GM12878 (cell line): ENCODE measurements at regions not wholly inside any gene's neighbourhood (a gene's known extent, or its start where the extent isn't known, plus 50 kb on each side); places are given as distances from the start of the nearest gene placed in this dataset.

Experiments
- ATAC-seq: fragments of 200-7000 bp; cut with Tn5 transposase; 3 replicates; pipeline ENCODE4 v1.9.1; 2020; ENCODE audit warnings: mild to moderate bottlenecking, moderate library complexity
- BruUV-seq: library from RNA; stranded (reverse); fragments of 400-500 nt; replicated peaks from 2 replicates; lab custom pipeline; 2021; lab: Mats Ljungman, UMichigan
- CTCF ChIA-PET: fragments of 300-600 bp; sonication (Branson Sonifier 250); formaldehyde crosslinking; extraction: SDS; loops from one replicate; lab custom pipeline; 2021; ENCODE audit warnings: inconsistent platforms; lab: Yijun Ruan, JAX
- POLR2A ChIA-PET: fragments of 350-600 bp; formaldehyde crosslinking; extraction: SDS; loops from one replicate; lab custom pipeline; 2021; ENCODE audit warnings: inconsistent platforms; lab: Charles Lee
- RAD21 ChIA-PET: fragments of 300-600 bp; sonication (Branson Sonifier 250); formaldehyde crosslinking; loops from one replicate; lab custom pipeline; 2023; ENCODE audit warnings: antibody characterized with exemption; ENCODE audit not compliant: unreplicated experiment; lab: Charles Lee
- SMC1A ChIA-PET: fragments of 300-600 bp; sonication (Branson Sonifier 250); formaldehyde crosslinking; loops from one replicate; lab custom pipeline; 2023; ENCODE audit not compliant: unreplicated experiment, uncharacterized antibody; lab: Charles Lee
- DNase-seq: peaks from one replicate; pipeline ENCODE4 v3.0.0-alpha.2; 2011; ENCODE audit warnings: low read depth, low spot score
- FAIRE-seq: peaks from 3 replicates; lab custom pipeline; 2011; peaks lifted over from hg19 to GRCh38; lab: Jason Lieb, UNC
- H2AFZ ChIP-seq: 2 replicates; pipeline ENCODE4 v1.6.0; 2011; ENCODE audit warnings: low read depth, low read length, control low read depth; ENCODE audit not compliant: control insufficient read depth
- H3K27ac ChIP-seq: 2 replicates; pipeline ENCODE4 v1.5.1; 2011; ENCODE audit warnings: control low read depth; ENCODE audit not compliant: control insufficient read depth, insufficient read depth
- H3K27me3 ChIP-seq, 2 experiments: replicated peaks in 1 of 2; 2 replicates each; pipeline versions ENCODE4 v1.6.0 to v1.6.1; 2011; ENCODE audit warnings: low read length in 1 of 2; ENCODE audit not compliant: control insufficient read depth in 2 of 2, insufficient read depth in 2 of 2
- H3K36me3 ChIP-seq, 2 experiments: 2 replicates each; pipeline ENCODE4 v1.5.1; 2011; ENCODE audit warnings: low read length in 1 of 2; ENCODE audit not compliant: control insufficient read depth in 2 of 2, insufficient read depth in 2 of 2
- H3K4me1 ChIP-seq: 2 replicates; pipeline ENCODE4 v1.6.1; 2011; ENCODE audit warnings: mild to moderate bottlenecking, low read length, moderate library complexity, mixed read lengths; ENCODE audit not compliant: control insufficient read depth, insufficient read depth
- H3K4me2 ChIP-seq: 2 replicates; pipeline ENCODE4 v1.6.0; 2011; ENCODE audit warnings: control low read depth; ENCODE audit not compliant: control insufficient read depth, insufficient read depth
- H3K4me3 ChIP-seq: fragments of 200-600 bp; sonication (generic); 2 replicates; pipeline ENCODE4 v1.5.1; 2016
- H3K79me2 ChIP-seq: 2 replicates; pipeline ENCODE4 v1.6.0; 2011; ENCODE audit warnings: low read length; ENCODE audit not compliant: control insufficient read depth, insufficient read depth
- H3K9ac ChIP-seq: 2 replicates; pipeline ENCODE4 v1.8.0; 2011; ENCODE audit warnings: low read length, control low read depth, mixed read lengths; ENCODE audit not compliant: control insufficient read depth, insufficient read depth
- H3K9me3 ChIP-seq: replicated peaks from 3 replicates; pipeline ENCODE4 v1.5.1; 2011; ENCODE audit warnings: mild to moderate bottlenecking, low read length; ENCODE audit not compliant: control insufficient read depth, insufficient read depth
- H4K20me1 ChIP-seq: 2 replicates; pipeline ENCODE4 v1.6.0; 2011; ENCODE audit not compliant: control insufficient read depth, insufficient read depth
- ESRRA ChIP-seq: IDR thresholded peaks from 2 replicates; pipeline ENCODE4 v1.6.1; 2012; ENCODE audit warnings: mild to moderate bottlenecking, low read length, improper control_type of control experiment
- EZH2 ChIP-seq: IDR thresholded peaks from 2 replicates; pipeline ENCODE4 v1.6.1; 2012; ENCODE audit warnings: low read depth, mild to moderate bottlenecking, control low read depth, inconsistent platforms, low read length, borderline replicate concordance; ENCODE audit not compliant: control insufficient read depth
- FOS ChIP-seq: IDR thresholded peaks from 3 replicates; pipeline ENCODE4 v1.6.1; 2011; ENCODE audit warnings: borderline replicate concordance; ENCODE audit not compliant: insufficient read length; ENCODE audit errors: extremely low read depth
- NR2F1 ChIP-seq: fragments of 450-650 bp; conservative IDR thresholded peaks from 2 replicates; pipeline ENCODE4 v1.6.1; 2017; ENCODE audit warnings: mild to moderate bottlenecking
- RB1 ChIP-seq: fragments of 450-650 bp; formaldehyde crosslinking; IDR thresholded peaks from 2 replicates; pipeline ENCODE4 v1.6.1; 2017; ENCODE audit warnings: mild to moderate bottlenecking, borderline replicate concordance
- SREBF1 ChIP-seq: IDR thresholded peaks from 2 replicates; pipeline ENCODE4 v1.6.1; 2012; ENCODE audit warnings: mild to moderate bottlenecking, low read length
- SRF ChIP-seq, 2 experiments: IDR thresholded peaks; 2 replicates each; pipeline ENCODE4 v1.6.1; 2011; ENCODE audit warnings: low read depth in 2 of 2, low read length in 2 of 2, mild to moderate bottlenecking in 1 of 2, moderate library complexity in 1 of 2
- STAT3 ChIP-seq: IDR thresholded peaks from 2 replicates; pipeline ENCODE4 v1.6.1; 2011; ENCODE audit warnings: low read depth, low read length, improper control_type of control experiment
- WGBS: methylation state at CpG from one replicate; pipeline ENCODE4 v1.1.6; 2016; ENCODE audit warnings: low lambda C conversion rate; ENCODE audit not compliant: insufficient replicate concordance, insufficient coverage; ENCODE audit errors: missing lambda C conversion rate; 5-methylcytosine and 5-hydroxymethylcytosine counted together
- in situ Hi-C: fragments of 300-500 bp; cut with MboI; formaldehyde crosslinking; loops from 9 replicates; pipeline ENCODE4 v1.14.3; 2018; ENCODE audit warnings: mixed read lengths
- intact Hi-C: fragments of 100-400 bp; cut with micrococcal nuclease; formaldehyde crosslinking; loops from one replicate; pipeline ENCODE4 v1.14.2; 2022; ENCODE audit not compliant: unreplicated experiment

DNA sequence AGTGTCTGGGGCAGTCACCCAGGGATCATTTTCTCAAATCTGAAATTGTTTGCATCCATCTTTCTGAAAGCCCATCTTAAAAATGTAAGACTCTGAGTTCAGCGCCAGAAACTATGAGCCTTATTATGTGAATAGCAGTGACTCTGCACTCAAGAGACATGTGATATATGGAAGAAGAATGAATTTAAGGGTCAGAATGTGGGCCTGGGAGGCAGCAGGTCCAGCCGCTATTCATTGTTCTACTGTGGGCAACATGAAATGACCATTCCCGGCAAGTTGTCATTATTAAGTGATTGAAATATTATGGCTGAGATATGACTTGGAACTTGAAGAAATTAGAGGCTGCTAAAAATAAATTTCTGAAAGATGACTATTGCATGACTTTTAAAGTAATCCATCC is 228.6 kb upstream of the ARRDC4 start:
- Histone ChIP-seq H3K36me3 (no peaks in the 10 kb centered on the region), H2AFZ (no peak overlapping the region), H4K20me1 (no peaks in the 10 kb centered on the region), H3K27ac (no peak overlapping the region), H3K4me2 (no peak overlapping the region), H3K4me1 (no peaks in the 10 kb centered on the region), H3K9ac (no peak overlapping the region), H3K9me3 (no peaks in the 10 kb centered on the region), H3K4me3 (no peak overlapping the region), H3K79me2 (no peaks in the 10 kb centered on the region), H3K27me3 (no peaks in the 10 kb centered on the region)
- no TSS peak for BruUV-seq
- DNase-seq (no peak), ATAC-seq (no peak), FAIRE-seq (no peak)
- intact Hi-C loops, result no loop called here
- ChIA-PET POLR2A (no interaction called here), RAD21 (no interaction called here), SMC1A (no interaction called here), CTCF (no interaction called here)
- in situ Hi-C loops, result no loop called here
- 58% methylated on average over 3 of the region's 3 CpGs for WGBS
- TF ChIP-seq SRF (IDR thresholded peaks at IDR 0.05; ENCODE audit: low read depth in 2 of 2, low read length in 2 of 2) (no peak), STAT3 (no peak), SREBF1 (no peak), FOS (no peak), ESRRA (no peak)

DNA sequence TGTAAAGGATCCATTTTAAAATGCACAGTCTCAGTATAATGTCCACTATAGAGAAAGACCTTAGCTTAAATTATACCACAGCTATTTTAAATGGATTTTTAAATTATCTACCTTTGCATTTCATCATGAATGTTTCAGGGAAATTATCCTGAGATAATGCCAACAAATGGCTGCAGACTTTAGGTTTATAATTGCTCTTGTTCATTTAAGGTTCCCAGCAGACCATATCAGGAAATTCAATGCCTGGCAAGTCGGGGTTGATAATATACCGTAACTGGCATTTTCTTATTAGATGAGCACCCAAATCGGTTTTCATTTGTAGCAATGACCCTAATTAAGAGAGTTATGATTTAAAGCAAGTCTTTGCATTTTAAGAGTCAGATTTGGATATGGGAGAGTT is 227.1 kb upstream of the ARRDC4 start:
- Histone ChIP-seq H3K9ac (no peak overlapping the region), H3K9me3 (no peaks in the 10 kb centered on the region), H3K4me1 (no peaks in the 10 kb centered on the region), H3K79me2 (no peaks in the 10 kb centered on the region), H3K36me3 (no peaks in the 10 kb centered on the region), H3K4me3 (no peak overlapping the region), H4K20me1 (no peaks in the 10 kb centered on the region)
- WGBS, result 30% methylated on average over 3 of the region's 3 CpGs
- FAIRE-seq (no peak), ATAC-seq (no peak), DNase-seq (no peak)
- in situ Hi-C loops (no loop called here), intact Hi-C loops (no loop called here)
- ChIA-PET CTCF (no interaction called here), SMC1A (interaction anchor here (0.6 kb wide), 1 partner anchor 994 kb away, joined by 4 read pairs; no protein-coding TSS in a partner anchor), POLR2A (no interaction called here), RAD21 (no interaction called here)
- TF ChIP-seq EZH2, result no peak
- TF ChIP-seq RB1, result no peak
- no peak for TF ChIP-seq NR2F1
- TF ChIP-seq, all 136 proteins: peak for 0
- Histone ChIP-seq H3K27me3 (no peaks in the 10 kb centered on the region), H2AFZ (no peak overlapping the region), H3K27ac (no peak overlapping the region), H3K4me2 (no peak overlapping the region)
- BruUV-seq, result no TSS peak
